Kidney glomerular epithelial cell (primary cell): ENCODE measurements at regions not wholly inside any gene's neighbourhood (a gene's known extent, or its start where the extent isn't known, plus 50 kb on each side); places are given as distances from the start of the nearest gene placed in this dataset.

ENCODE experiments used
- DNase-seq: peaks from one replicate; lab custom pipeline; 2025; lab: John Stamatoyannopoulos, UW

- DNase-seq = no peak
These were observed 72.9 kb upstream of the PPM1J start for GRCh38 chr1:112788054-112788453.

GRCh38 chr1:112783059-112783458, 67.9 kb upstream of the PPM1J start:
- no peak for DNase-seq

GRCh38 chr1:112779665-112780526, 64.8 kb upstream of the PPM1J start:
- no peak for DNase-seq

- DNase-seq = no peak
These were observed 63.0 kb upstream of the PPM1J start for GRCh38 chr1:112778137-112778536.

- DNase-seq = no peak
These were observed 61.6 kb upstream of the PPM1J start for GRCh38 chr1:112776688-112777087.

GRCh38 chr1:112772781-112773180, 57.6 kb upstream of the PPM1J start:
- DNase-seq = no peak

GRCh38 chr1:112770724-112771123, 55.6 kb upstream of the PPM1J start:
- DNase-seq = no peak

- DNase-seq = no peak
These were observed 54.5 kb upstream of the PPM1J start for GRCh38 chr1:112769611-112770010.

GRCh38 chr1:112767646-112768045, 52.5 kb upstream of the PPM1J start:
- no peak for DNase-seq
